ENCODE measurements at regions not wholly inside any gene's neighbourhood (a gene's known extent, or its start where the extent isn't known, plus 50 kb on each side); places are given as distances from the start of the nearest gene placed in this dataset.

GRCh38 chr6:92634561-92634960 is 784.8 kb downstream of the EPHA7 start:
- ATAC-seq (no peak), DNase-seq (no peak)
- H3K27ac Mint-ChIP-seq: no peak overlapping the region
- CTCF ChIA-PET: no interaction called here
- H3K4me1 Mint-ChIP-seq: no peaks in the 10 kb centered on the region
- no peak overlapping the region for H3K4me3 Mint-ChIP-seq
- H3K27me3 Mint-ChIP-seq: no peaks in the 10 kb centered on the region
- no peaks in the 10 kb centered on the region for H3K36me3 Mint-ChIP-seq
- H3K9me3 Mint-ChIP-seq (ENCODE audit: low read depth): peaks cover 2% of the 10 kb centered on the region

GRCh38 chr6:92623431-92623830 is 795.9 kb downstream of the EPHA7 start:
- no peak for ATAC-seq
- Mint-ChIP-seq H3K4me1 (no peaks in the 10 kb centered on the region), H3K27me3 (no peaks in the 10 kb centered on the region), H3K9me3 (ENCODE audit: low read depth) (peaks cover 9% of the 10 kb centered on the region), H3K4me3 (no peak overlapping the region), H3K36me3 (no peaks in the 10 kb centered on the region), H3K27ac (no peak overlapping the region)
- CTCF ChIA-PET: no interaction called here
- no peak for DNase-seq

- no peaks in the 10 kb centered on the region for H3K36me3 Mint-ChIP-seq
- DNase-seq: no peak
- no peak overlapping the region for H3K4me3 Mint-ChIP-seq
- no peak for ATAC-seq
- CTCF ChIA-PET: no interaction called here
- H3K9me3 Mint-ChIP-seq (ENCODE audit: low read depth): peaks cover 8% of the 10 kb centered on the region
- no peaks in the 10 kb centered on the region for H3K27me3 Mint-ChIP-seq
- H3K4me1 Mint-ChIP-seq: no peaks in the 10 kb centered on the region
- no peak overlapping the region for H3K27ac Mint-ChIP-seq
Observed at GRCh38 chr6:92617721-92618120, 801.6 kb downstream of the EPHA7 start.

GRCh38 chr6:92608751-92609150 is 810.6 kb downstream of the EPHA7 start:
- Mint-ChIP-seq H3K9me3 (ENCODE audit: low read depth) (peaks cover 13% of the 10 kb centered on the region), H3K4me3 (no peak overlapping the region), H3K27ac (no peak overlapping the region), H3K36me3 (no peaks in the 10 kb centered on the region), H3K27me3 (no peaks in the 10 kb centered on the region), H3K4me1 (no peaks in the 10 kb centered on the region)
- CTCF ChIA-PET: no interaction called here
- DNase-seq (no peak), ATAC-seq (no peak)

- no peak for DNase-seq
Observed at GRCh38 chr6:92593201-92593600, 826.2 kb downstream of the EPHA7 start.

GRCh38 chr6:92589996-92590395 is 829.4 kb downstream of the EPHA7 start:
- Mint-ChIP-seq H3K4me1 (no peaks in the 10 kb centered on the region), H3K27ac (no peak overlapping the region), H3K27me3 (no peaks in the 10 kb centered on the region), H3K36me3 (no peaks in the 10 kb centered on the region), H3K4me3 (no peak overlapping the region), H3K9me3 (ENCODE audit: low read depth) (peaks cover 6% of the 10 kb centered on the region)
- no peak for ATAC-seq
- no peak for DNase-seq
- CTCF ChIA-PET: no interaction called here

More at GRCh38 chr6:92593201-92593600, 826.2 kb downstream of the EPHA7 start:
- Mint-ChIP-seq H3K27ac (no peak overlapping the region), H3K4me1 (no peaks in the 10 kb centered on the region), H3K27me3 (no peaks in the 10 kb centered on the region), H3K4me3 (no peak overlapping the region), H3K36me3 (no peaks in the 10 kb centered on the region), H3K9me3 (ENCODE audit: low read depth) (peaks cover 5% of the 10 kb centered on the region)
- CTCF ChIA-PET: no interaction called here
- no peak for ATAC-seq

GRCh38 chr6:92588148-92588547 is 831.2 kb downstream of the EPHA7 start:
- DNase-seq: no peak
- Mint-ChIP-seq H3K4me1 (no peaks in the 10 kb centered on the region), H3K9me3 (ENCODE audit: low read depth) (peaks cover 6% of the 10 kb centered on the region), H3K27ac (no peak overlapping the region), H3K4me3 (no peak overlapping the region), H3K36me3 (no peaks in the 10 kb centered on the region), H3K27me3 (no peaks in the 10 kb centered on the region)
- CTCF ChIA-PET: no interaction called here
- ATAC-seq: no peak

- peaks cover 6% of the 10 kb centered on the region for H3K9me3 Mint-ChIP-seq (ENCODE audit: low read depth)
- H3K27me3 Mint-ChIP-seq: no peaks in the 10 kb centered on the region
- H3K36me3 Mint-ChIP-seq: no peaks in the 10 kb centered on the region
- no peak overlapping the region for H3K27ac Mint-ChIP-seq
- H3K4me3 Mint-ChIP-seq: no peak overlapping the region
- ATAC-seq (no peak), DNase-seq (no peak)
- H3K4me1 Mint-ChIP-seq: no peaks in the 10 kb centered on the region
- CTCF ChIA-PET: no interaction called here
Observed at GRCh38 chr6:92587525-92587924, 831.8 kb downstream of the EPHA7 start.

GRCh38 chr6:92586236-92586977 is 833.0 kb downstream of the EPHA7 start:
- DNase-seq: no peak
- H3K4me3 Mint-ChIP-seq: no peak overlapping the region

GRCh38 chr6:92582211-92582610 is 837.1 kb downstream of the EPHA7 start:
- Mint-ChIP-seq H3K9me3 (ENCODE audit: low read depth) (peaks cover 13% of the 10 kb centered on the region), H3K36me3 (no peaks in the 10 kb centered on the region), H3K4me1 (no peaks in the 10 kb centered on the region), H3K4me3 (no peak overlapping the region), H3K27me3 (no peaks in the 10 kb centered on the region), H3K27ac (no peak overlapping the region)
- ATAC-seq (no peak), DNase-seq (no peak)
- CTCF ChIA-PET: no interaction called here

More at GRCh38 chr6:92586236-92586977, 833.0 kb downstream of the EPHA7 start:
- no peaks in the 10 kb centered on the region for H3K4me1 Mint-ChIP-seq
- no peaks in the 10 kb centered on the region for H3K27me3 Mint-ChIP-seq
- H3K9me3 Mint-ChIP-seq (ENCODE audit: low read depth): peaks cover 6% of the 10 kb centered on the region
- no peak overlapping the region for H3K27ac Mint-ChIP-seq
- no peaks in the 10 kb centered on the region for H3K36me3 Mint-ChIP-seq
- ATAC-seq: no peak
- CTCF ChIA-PET: no interaction called here

- CTCF ChIA-PET: no interaction called here
- H3K27me3 Mint-ChIP-seq: no peaks in the 10 kb centered on the region
Observed at GRCh38 chr6:92577077-92577719, 842.2 kb downstream of the EPHA7 start.

GRCh38 chr6:92568541-92568940 is 850.8 kb downstream of the EPHA7 start:
- H3K27ac Mint-ChIP-seq: no peak overlapping the region
- peaks cover 5% of the 10 kb centered on the region for H3K9me3 Mint-ChIP-seq (ENCODE audit: low read depth)
- DNase-seq: no peak
- no peak for ATAC-seq
- CTCF ChIA-PET: no interaction called here
- H3K27me3 Mint-ChIP-seq: no peaks in the 10 kb centered on the region
- no peaks in the 10 kb centered on the region for H3K4me1 Mint-ChIP-seq
- no peaks in the 10 kb centered on the region for H3K36me3 Mint-ChIP-seq
- H3K4me3 Mint-ChIP-seq: no peak overlapping the region

More at GRCh38 chr6:92577077-92577719, 842.2 kb downstream of the EPHA7 start:
- Mint-ChIP-seq H3K4me1 (no peaks in the 10 kb centered on the region), H3K9me3 (ENCODE audit: low read depth) (peaks cover 12% of the 10 kb centered on the region), H3K4me3 (no peak overlapping the region), H3K36me3 (no peaks in the 10 kb centered on the region), H3K27ac (no peak overlapping the region)
- no peak for DNase-seq
- ATAC-seq: no peak

GRCh38 chr6:92566632-92567031 is 852.7 kb downstream of the EPHA7 start:
- Mint-ChIP-seq H3K9me3 (ENCODE audit: low read depth) (peaks cover 12% of the 10 kb centered on the region), H3K4me3 (no peak overlapping the region), H3K4me1 (no peaks in the 10 kb centered on the region), H3K36me3 (no peaks in the 10 kb centered on the region), H3K27me3 (no peaks in the 10 kb centered on the region), H3K27ac (no peak overlapping the region)
- ATAC-seq: no peak
- CTCF ChIA-PET: no interaction called here
- DNase-seq: no peak

GRCh38 chr6:92564376-92564775 is 855.0 kb downstream of the EPHA7 start:
- no peak for ATAC-seq
- Mint-ChIP-seq H3K4me3 (no peak overlapping the region), H3K27me3 (no peaks in the 10 kb centered on the region), H3K36me3 (no peaks in the 10 kb centered on the region), H3K9me3 (ENCODE audit: low read depth) (peaks cover 12% of the 10 kb centered on the region), H3K4me1 (no peaks in the 10 kb centered on the region), H3K27ac (no peak overlapping the region)
- CTCF ChIA-PET: no interaction called here
- no peak for DNase-seq
